ENCODE measurements at regions not wholly inside any gene's neighbourhood (a gene's known extent, or its start where the extent isn't known, plus 50 kb on each side); places are given as distances from the start of the nearest gene placed in this dataset.

GRCh38 chr18:44149706-44150105 is 531.0 kb upstream of the SETBP1 start:
- Mint-ChIP-seq H3K4me1 (ENCODE audit: low read depth, unreplicated experiment) (no peaks in the 10 kb centered on the region), H3K27me3 (ENCODE audit: unreplicated experiment) (no peaks in the 10 kb centered on the region), H3K4me3 (ENCODE audit: unreplicated experiment) (no peak overlapping the region), H3K27ac (ENCODE audit: unreplicated experiment) (no peak overlapping the region), H3K9me3 (ENCODE audit: unreplicated experiment) (no peaks in the 10 kb centered on the region), H3K36me3 (ENCODE audit: unreplicated experiment) (no peaks in the 10 kb centered on the region)
- DNase-seq: no peak
- TF ChIP-seq, protein P1, sequence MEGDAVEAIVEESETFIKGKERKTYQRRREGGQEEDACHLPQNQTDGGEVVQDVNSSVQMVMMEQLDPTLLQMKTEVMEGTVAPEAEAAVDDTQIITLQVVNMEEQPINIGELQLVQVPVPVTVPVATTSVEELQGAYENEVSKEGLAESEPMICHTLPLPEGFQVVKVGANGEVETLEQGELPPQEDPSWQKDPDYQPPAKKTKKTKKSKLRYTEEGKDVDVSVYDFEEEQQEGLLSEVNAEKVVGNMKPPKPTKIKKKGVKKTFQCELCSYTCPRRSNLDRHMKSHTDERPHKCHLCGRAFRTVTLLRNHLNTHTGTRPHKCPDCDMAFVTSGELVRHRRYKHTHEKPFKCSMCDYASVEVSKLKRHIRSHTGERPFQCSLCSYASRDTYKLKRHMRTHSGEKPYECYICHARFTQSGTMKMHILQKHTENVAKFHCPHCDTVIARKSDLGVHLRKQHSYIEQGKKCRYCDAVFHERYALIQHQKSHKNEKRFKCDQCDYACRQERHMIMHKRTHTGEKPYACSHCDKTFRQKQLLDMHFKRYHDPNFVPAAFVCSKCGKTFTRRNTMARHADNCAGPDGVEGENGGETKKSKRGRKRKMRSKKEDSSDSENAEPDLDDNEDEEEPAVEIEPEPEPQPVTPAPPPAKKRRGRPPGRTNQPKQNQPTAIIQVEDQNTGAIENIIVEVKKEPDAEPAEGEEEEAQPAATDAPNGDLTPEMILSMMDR (IDR thresholded peaks at IDR 0.05; ENCODE audit: partially characterized antibody, unreplicated experiment): no peak

DNA sequence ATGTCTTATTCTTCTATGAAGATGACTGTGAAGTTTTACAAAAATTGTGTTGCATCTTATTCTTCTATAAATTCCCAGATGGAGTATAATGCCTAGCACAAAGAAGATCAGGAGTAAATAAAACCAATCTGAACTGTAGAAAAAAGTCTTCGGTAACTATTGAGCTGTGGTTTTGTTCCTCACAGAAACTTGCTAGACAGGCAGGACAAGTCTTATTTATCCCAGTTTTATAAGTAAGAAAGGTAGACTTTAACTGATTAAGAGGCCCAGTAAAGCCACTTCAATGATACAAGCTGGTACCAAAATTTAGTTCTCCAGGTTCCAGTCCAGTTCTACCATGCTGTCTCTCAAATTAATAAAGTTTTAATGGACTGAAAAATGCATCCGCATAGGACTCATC is 526.7 kb upstream of the SETBP1 start:
- Mint-ChIP-seq H3K27ac (ENCODE audit: unreplicated experiment) (no peak overlapping the region), H3K4me1 (ENCODE audit: low read depth, unreplicated experiment) (no peaks in the 10 kb centered on the region)
- TF ChIP-seq, protein P1 (IDR thresholded peaks at IDR 0.05; ENCODE audit: partially characterized antibody, unreplicated experiment): no peak

DNA sequence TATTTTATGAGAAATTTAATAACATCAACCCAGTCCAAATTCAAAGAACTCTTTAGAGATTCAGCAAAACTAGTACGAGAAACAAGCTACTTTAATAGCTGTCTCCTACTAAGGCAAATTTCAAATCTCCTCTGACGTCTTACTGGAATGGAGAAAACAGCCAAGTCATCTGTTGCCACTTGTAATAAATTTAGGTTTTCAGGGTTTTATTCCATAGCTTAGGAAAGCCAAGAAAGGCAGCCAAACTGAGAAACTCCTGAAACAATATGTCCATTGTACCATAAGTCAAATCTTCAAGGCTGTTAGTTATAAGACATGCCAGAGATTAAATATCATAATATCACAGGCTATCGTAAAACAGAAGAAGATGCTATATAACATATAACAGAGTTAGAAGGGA is 524.6 kb upstream of the SETBP1 start:
- H3K27ac Mint-ChIP-seq (ENCODE audit: unreplicated experiment): no peak overlapping the region
- peaks cover 2% of the 10 kb centered on the region for H3K27me3 Mint-ChIP-seq (ENCODE audit: unreplicated experiment)
- TF ChIP-seq, protein P1 (IDR thresholded peaks at IDR 0.05; ENCODE audit: partially characterized antibody, unreplicated experiment): no peak
- DNase-seq: no peak
- H3K4me1 Mint-ChIP-seq (ENCODE audit: low read depth, unreplicated experiment): no peaks in the 10 kb centered on the region
- H3K36me3 Mint-ChIP-seq (ENCODE audit: unreplicated experiment): no peaks in the 10 kb centered on the region
- H3K9me3 Mint-ChIP-seq (ENCODE audit: unreplicated experiment): peaks cover 3% of the 10 kb centered on the region
- no peak overlapping the region for H3K4me3 Mint-ChIP-seq (ENCODE audit: unreplicated experiment)

More for the DNA sequence above, 526.7 kb upstream of the SETBP1 start:
- no peaks in the 10 kb centered on the region for H3K27me3 Mint-ChIP-seq (ENCODE audit: unreplicated experiment)
- no peaks in the 10 kb centered on the region for H3K36me3 Mint-ChIP-seq (ENCODE audit: unreplicated experiment)
- no peak for DNase-seq
- no peak overlapping the region for H3K4me3 Mint-ChIP-seq (ENCODE audit: unreplicated experiment)
- H3K9me3 Mint-ChIP-seq (ENCODE audit: unreplicated experiment): no peaks in the 10 kb centered on the region

DNA sequence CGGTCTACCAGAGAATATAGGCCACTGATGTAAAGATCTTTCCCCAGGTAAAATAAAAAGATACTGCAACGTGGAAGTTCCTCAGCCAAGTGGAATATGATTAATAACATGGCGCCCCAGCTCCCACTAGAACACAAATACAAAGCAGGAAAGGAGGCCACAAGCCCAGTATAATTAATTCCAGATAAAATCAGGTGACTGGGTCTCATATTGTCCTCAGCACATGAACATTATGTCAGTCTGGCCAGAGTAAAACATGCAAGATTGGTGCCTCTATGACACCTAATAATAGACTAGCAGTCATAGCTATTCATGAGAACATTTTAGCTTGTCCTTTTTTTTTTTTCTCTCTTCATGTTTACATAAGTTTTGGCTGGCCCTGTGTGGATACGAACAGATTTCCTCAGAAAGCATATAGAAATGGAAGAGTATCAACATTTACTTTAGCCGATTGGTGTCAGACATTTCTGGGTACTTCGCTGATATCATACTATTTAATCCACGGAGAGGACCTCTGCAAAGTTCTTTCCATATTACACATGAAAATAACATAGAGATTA is 523.8 kb upstream of the SETBP1 start:
- Mint-ChIP-seq H3K9me3 (ENCODE audit: unreplicated experiment) (peaks cover 3% of the 10 kb centered on the region), H3K4me3 (ENCODE audit: unreplicated experiment) (no peak overlapping the region), H3K36me3 (ENCODE audit: unreplicated experiment) (no peaks in the 10 kb centered on the region), H3K4me1 (ENCODE audit: low read depth, unreplicated experiment) (no peaks in the 10 kb centered on the region), H3K27ac (ENCODE audit: unreplicated experiment) (no peak overlapping the region), H3K27me3 (ENCODE audit: unreplicated experiment) (peaks cover 2% of the 10 kb centered on the region)
- DNase-seq: no peak
- TF ChIP-seq, protein P1 (IDR thresholded peaks at IDR 0.05; ENCODE audit: partially characterized antibody, unreplicated experiment): no peak

DNA sequence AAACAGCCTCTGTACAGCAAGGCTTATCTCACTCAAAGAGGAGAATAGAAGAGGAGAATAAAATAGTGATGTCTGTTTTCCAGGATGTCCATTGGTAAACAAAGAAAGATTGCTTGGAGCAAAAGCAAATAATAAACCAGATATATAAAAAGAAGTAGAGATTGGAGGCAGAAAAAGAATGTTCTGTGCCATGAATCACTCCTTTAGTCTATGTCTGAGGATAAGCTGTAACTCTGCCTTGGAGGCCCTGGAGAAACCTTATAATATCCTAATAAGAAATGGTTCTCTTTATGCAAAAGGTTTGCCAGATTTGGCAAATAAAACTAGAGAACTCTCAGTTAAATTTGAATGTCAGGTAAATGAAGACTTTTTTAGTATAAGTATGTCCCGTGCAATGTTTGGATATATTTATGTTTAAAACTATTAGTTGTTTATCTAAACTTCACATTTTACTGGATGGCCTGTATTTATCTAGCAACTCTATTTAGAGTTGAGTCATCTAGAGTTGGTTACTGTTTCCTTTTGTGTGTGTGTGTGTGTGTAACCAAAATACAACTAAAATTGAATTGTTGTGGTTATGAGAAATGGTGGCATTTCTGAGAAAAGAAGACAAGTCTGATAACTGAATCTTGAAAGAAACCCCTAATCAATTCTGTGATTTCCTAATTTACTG is 510.3 kb upstream of the SETBP1 start:
- no peak overlapping the region for H3K4me3 Mint-ChIP-seq (ENCODE audit: unreplicated experiment)
- no peak for DNase-seq
- TF ChIP-seq, protein P1 (IDR thresholded peaks at IDR 0.05; ENCODE audit: partially characterized antibody, unreplicated experiment): no peak
- no peak overlapping the region for H3K27ac Mint-ChIP-seq (ENCODE audit: unreplicated experiment)
- no peaks in the 10 kb centered on the region for H3K27me3 Mint-ChIP-seq (ENCODE audit: unreplicated experiment)
- H3K4me1 Mint-ChIP-seq (ENCODE audit: low read depth, unreplicated experiment): peaks cover 8% of the 10 kb centered on the region
- no peaks in the 10 kb centered on the region for H3K36me3 Mint-ChIP-seq (ENCODE audit: unreplicated experiment)
- H3K9me3 Mint-ChIP-seq (ENCODE audit: unreplicated experiment): no peaks in the 10 kb centered on the region

Data from glutamatergic neuron (in vitro differentiated cells).